ENCODE measurements at regions not wholly inside any gene's neighbourhood (a gene's known extent, or its start where the extent isn't known, plus 50 kb on each side); places are given as distances from the start of the nearest gene placed in this dataset.
"Not testable (repeated sequence)": the region's sequence is repeated elsewhere in the genome, so short reads cannot be mapped to it uniquely, and the experiment has no call there.

DNA sequence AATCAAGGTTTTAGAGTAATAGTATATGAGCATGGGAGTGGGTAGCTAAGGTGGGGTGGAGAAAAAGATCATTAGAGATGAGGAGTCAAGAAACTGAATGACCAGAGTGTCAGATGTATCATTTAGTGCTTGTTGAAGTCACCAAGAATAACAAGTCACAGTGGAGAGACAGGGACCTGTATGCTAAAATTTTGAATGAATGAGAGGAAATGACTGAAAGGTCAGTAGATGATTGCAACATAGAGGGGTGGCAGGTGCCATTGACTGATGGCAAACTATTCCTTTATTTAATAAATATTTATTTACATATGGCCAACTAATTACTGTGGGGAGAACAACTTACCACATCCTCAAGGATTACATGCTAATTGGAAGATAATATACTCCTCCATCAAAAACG, 75.0 kb upstream of the ANKRD28 start:
- TF ChIP-seq, protein P1, sequence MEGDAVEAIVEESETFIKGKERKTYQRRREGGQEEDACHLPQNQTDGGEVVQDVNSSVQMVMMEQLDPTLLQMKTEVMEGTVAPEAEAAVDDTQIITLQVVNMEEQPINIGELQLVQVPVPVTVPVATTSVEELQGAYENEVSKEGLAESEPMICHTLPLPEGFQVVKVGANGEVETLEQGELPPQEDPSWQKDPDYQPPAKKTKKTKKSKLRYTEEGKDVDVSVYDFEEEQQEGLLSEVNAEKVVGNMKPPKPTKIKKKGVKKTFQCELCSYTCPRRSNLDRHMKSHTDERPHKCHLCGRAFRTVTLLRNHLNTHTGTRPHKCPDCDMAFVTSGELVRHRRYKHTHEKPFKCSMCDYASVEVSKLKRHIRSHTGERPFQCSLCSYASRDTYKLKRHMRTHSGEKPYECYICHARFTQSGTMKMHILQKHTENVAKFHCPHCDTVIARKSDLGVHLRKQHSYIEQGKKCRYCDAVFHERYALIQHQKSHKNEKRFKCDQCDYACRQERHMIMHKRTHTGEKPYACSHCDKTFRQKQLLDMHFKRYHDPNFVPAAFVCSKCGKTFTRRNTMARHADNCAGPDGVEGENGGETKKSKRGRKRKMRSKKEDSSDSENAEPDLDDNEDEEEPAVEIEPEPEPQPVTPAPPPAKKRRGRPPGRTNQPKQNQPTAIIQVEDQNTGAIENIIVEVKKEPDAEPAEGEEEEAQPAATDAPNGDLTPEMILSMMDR (IDR thresholded peaks at IDR 0.05; ENCODE audit: low read depth, low read length): no peak
- Histone ChIP-seq H3K36me3 (no peaks in the 10 kb centered on the region), H3K27ac (no peak overlapping the region), H3K4me3 (ENCODE audit: low read depth, low read length) (no peak overlapping the region), H3K9me3 (ENCODE audit: severe bottlenecking) (no peaks in the 10 kb centered on the region), H3K27me3 (ENCODE audit: insufficient read depth, low read depth, severe bottlenecking) (no peaks in the 10 kb centered on the region)
- DNase-seq: no peak

DNA sequence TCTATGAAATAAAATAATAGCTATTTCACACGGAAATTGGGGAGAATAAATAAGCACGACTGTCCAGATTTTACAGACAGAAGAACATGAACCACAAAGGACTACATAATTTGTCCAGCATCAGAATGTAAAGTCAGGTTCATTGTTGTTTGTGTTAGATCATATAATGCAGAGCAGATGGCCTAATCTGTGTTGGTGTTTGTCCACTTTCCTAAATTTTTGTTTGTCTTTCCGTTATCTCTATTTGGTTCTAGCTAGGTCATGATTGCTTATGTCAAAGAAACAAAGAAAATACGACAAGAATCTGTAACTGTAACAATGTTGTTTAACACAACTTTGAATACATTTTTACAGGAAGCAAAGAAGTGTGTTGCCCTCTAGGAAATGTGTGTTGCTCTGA, 75.6 kb upstream of the ANKRD28 start:
- no peaks in the 10 kb centered on the region for H3K36me3 ChIP-seq
- H3K9me3 ChIP-seq (ENCODE audit: severe bottlenecking): no peaks in the 10 kb centered on the region
- H3K27me3 ChIP-seq (ENCODE audit: insufficient read depth, low read depth, severe bottlenecking): no peaks in the 10 kb centered on the region
- H3K27ac ChIP-seq: no peak overlapping the region
- TF ChIP-seq, protein P1 (IDR thresholded peaks at IDR 0.05; ENCODE audit: low read depth, low read length): no peak
- no peak overlapping the region for H3K4me3 ChIP-seq (ENCODE audit: low read depth, low read length)
- DNase-seq: no peak

- no peaks in the 10 kb centered on the region for H3K36me3 ChIP-seq
- H3K27me3 ChIP-seq (ENCODE audit: insufficient read depth, low read depth, severe bottlenecking): no peaks in the 10 kb centered on the region
- no peaks in the 10 kb centered on the region for H3K9me3 ChIP-seq (ENCODE audit: severe bottlenecking)
- no peak for DNase-seq
- TF ChIP-seq, protein P1 (IDR thresholded peaks at IDR 0.05; ENCODE audit: low read depth, low read length): no peak
- no peak overlapping the region for H3K27ac ChIP-seq
- no peak overlapping the region for H3K4me3 ChIP-seq (ENCODE audit: low read depth, low read length)
Observed at GRCh38 chr3:15875016-15875689, 77.4 kb upstream of the ANKRD28 start.

DNA sequence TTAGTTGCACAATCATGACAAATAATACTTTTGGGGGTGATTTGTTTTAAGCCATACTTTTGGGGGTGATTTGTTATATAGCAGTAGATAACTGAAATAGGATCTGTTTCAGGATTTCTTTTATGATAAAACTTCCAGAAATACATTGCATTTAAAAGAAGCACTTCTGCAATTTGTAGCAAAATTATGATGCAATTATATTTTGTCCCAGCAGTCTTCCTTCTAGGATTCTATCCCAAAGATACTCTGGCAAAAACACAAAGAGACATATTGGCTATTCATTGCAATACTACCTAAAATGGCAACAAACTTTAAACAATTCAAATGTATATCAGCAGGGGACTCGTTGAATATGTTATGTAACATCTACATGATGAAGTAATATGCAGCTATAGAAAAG, 78.9 kb upstream of the ANKRD28 start:
- Histone ChIP-seq H3K36me3 (no peaks in the 10 kb centered on the region), H3K27ac (no peak overlapping the region), H3K9me3 (ENCODE audit: severe bottlenecking) (no peaks in the 10 kb centered on the region), H3K27me3 (ENCODE audit: insufficient read depth, low read depth, severe bottlenecking) (no peaks in the 10 kb centered on the region), H3K4me3 (ENCODE audit: low read depth, low read length) (no peak overlapping the region)
- TF ChIP-seq, protein P1 (IDR thresholded peaks at IDR 0.05; ENCODE audit: low read depth, low read length): no peak
- no peak for DNase-seq

- Histone ChIP-seq H3K27me3 (ENCODE audit: insufficient read depth, low read depth, severe bottlenecking) (no peaks in the 10 kb centered on the region), H3K27ac (no peak overlapping the region), H3K9me3 (ENCODE audit: severe bottlenecking) (no peaks in the 10 kb centered on the region), H3K36me3 (no peaks in the 10 kb centered on the region), H3K4me3 (ENCODE audit: low read depth, low read length) (no peak overlapping the region)
- TF ChIP-seq, protein P1 (IDR thresholded peaks at IDR 0.05; ENCODE audit: low read depth, low read length): no peak
- no peak for DNase-seq
Observed at GRCh38 chr3:15877813-15878212, 80.0 kb upstream of the ANKRD28 start.

GRCh38 chr3:15879787-15880186, 82.0 kb upstream of the ANKRD28 start:
- H3K27ac ChIP-seq; H3K27me3 ChIP-seq (ENCODE audit: insufficient read depth, low read depth, severe bottlenecking); DNase-seq; H3K4me3 ChIP-seq (ENCODE audit: low read depth, low read length); H3K9me3 ChIP-seq (ENCODE audit: severe bottlenecking); H3K36me3 ChIP-seq: not testable (repeated sequence)
